ENCODE measurements at regions not wholly inside any gene's neighbourhood (a gene's known extent, or its start where the extent isn't known, plus 50 kb on each side); places are given as distances from the start of the nearest gene placed in this dataset.

- intact Hi-C loops (cut with DNase I), result no loop called here
These were observed 196.2 kb upstream of the NLRP1 start for GRCh38 chr17:5780476-5780875.

DNA sequence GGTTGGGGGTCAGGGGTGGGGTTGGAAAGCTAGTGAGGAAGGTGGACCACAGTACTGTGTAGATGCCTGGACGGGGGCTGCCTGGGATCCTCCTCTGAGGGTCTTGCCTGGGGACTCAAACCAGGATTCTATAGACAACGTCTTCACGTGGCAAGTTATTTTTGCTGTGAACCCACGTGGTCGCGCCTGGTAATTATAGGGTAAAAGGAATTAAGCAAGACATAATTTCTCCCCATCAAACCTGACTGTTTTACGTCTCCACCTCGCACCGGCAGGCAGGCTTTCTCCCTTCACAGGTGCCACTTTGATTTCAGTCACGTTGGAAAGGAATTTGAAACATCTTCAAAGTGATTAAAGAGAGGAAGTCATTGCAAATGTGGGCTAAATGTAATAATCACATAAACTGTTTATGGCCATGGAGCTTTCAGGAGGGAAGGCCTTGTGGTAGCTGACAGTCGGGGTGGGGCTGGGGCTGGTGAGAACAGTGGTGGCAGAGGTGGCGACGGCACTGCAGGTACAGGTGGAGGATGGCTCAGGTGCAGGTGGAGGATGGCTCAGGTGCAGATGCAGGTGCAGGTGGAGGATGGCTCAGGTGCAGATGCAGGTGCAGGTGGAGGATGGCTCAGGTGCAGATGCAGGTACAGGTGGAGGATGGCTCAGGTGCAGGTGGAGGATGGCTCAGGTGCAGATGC lies 197.1 kb upstream of the NLRP1 start:
- no peak for DNase-seq
- intact Hi-C loops (cut with DNase I), result no loop called here
- no peak for ATAC-seq

More at GRCh38 chr17:5780476-5780875, 196.2 kb upstream of the NLRP1 start:
- DNase-seq, result no peak
- ATAC-seq, result no peak

DNA sequence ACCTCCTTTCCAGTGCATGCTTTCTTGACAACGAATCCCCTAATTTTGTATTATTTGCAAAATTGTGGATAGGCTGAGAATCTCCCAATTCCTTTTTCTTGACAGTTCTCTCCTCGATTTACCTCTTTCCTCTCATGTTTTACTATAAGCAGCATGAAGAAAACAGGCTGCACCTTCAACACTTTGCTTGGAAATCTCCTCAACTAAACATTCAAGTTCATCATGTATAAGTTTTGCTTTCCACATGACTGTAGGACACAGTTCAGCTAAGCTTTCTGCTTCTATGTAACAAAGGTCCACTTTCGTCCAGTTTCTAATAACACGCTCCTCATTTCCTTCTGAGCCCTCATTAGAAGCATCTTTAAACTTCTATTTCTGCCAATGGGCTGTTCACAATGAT lies 199.0 kb upstream of the NLRP1 start:
- intact Hi-C loops (cut with DNase I), result no loop called here
- DNase-seq (no peak), ATAC-seq (no peak)

DNA sequence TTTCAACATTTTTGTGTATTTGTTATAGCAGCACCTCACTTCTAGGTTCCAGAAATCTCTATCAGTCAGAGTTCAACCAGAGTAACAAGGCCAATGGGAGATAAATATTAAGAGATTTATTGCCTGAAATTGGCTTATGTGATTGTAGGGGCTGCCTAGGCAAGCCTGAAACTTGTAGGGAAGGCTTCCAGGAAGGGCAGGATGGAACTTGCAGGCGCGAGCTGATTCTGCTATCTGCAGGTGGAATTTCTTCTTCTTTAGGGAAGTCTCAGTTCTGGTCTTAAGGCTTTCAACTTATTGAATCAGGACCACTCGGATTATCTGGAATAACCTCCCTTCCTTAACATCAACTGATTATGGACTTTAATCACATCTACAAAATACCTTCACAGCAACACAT lies 199.5 kb upstream of the NLRP1 start:
- no peak for DNase-seq
- no peak for ATAC-seq
- intact Hi-C loops (cut with DNase I), result no loop called here

GRCh38 chr17:5784791-5785190 lies 200.5 kb upstream of the NLRP1 start:
- intact Hi-C loops (cut with DNase I), result no loop called here
- DNase-seq (no peak), ATAC-seq (no peak)

- no peak for DNase-seq
- no peak for ATAC-seq
- intact Hi-C loops (cut with DNase I), result no loop called here
These were observed 201.0 kb upstream of the NLRP1 start for GRCh38 chr17:5785338-5785737.

GRCh38 chr17:5785867-5786509 lies 201.7 kb upstream of the NLRP1 start:
- no peak for DNase-seq
- intact Hi-C loops (cut with DNase I), result no loop called here
- no peak for ATAC-seq

DNA sequence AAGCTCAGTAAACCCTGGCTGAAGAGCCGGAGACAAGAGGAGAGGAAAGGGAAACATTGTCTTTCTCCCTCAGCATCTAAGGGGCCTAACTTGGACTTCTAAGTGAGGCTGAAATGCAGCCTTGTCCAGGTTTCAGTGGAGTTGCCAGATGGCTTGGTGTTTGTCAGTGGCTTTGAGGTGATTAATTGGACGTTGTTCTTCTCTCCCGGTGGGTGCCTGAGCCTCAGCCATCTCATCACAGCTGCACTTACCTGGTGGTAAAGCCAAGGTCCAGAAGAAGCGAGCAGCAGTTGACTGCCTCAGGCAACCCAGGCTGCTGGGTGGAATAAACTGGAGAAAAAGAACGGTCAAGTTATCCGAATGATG lies 202.2 kb upstream of the NLRP1 start:
- DNase-seq, result no peak
- ATAC-seq, result no peak
- intact Hi-C loops (cut with DNase I), result no loop called here

DNA sequence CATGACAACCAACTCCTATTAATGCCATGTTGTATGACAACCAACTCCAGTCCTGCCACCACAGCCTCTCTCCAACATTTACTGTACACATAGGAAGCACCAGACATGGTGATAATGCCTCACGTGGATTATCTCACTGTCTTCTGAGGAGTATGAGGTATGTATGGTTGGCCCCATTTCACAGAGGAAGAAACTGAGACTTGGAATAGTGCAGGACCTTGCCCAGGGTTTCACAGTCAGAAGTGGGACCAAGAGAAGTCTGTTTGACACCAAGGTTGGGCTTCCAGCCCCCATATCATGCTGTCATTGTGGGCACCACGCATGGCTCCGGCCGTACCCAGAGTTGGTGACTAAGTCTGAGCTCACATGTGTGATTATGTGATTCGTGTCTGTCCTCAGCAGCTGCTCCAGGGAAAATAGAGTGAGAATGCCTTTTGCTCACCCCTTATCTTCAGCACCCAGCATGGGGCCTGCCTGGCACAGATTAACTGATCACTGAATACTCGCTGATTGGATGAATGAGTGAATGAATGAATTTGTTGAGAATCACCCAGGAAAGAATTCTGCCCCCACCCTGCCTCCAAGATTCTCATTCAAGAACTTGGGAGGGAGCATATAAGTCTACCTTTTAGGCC lies 204.1 kb upstream of the NLRP1 start:
- DNase-seq (no peak), ATAC-seq (no peak)
- intact Hi-C loops (cut with DNase I), result no loop called here

- intact Hi-C loops (cut with DNase I), result no loop called here
- DNase-seq (no peak), ATAC-seq (no peak)
These were observed 205.2 kb upstream of the NLRP1 start for GRCh38 chr17:5789528-5789927.

DNA sequence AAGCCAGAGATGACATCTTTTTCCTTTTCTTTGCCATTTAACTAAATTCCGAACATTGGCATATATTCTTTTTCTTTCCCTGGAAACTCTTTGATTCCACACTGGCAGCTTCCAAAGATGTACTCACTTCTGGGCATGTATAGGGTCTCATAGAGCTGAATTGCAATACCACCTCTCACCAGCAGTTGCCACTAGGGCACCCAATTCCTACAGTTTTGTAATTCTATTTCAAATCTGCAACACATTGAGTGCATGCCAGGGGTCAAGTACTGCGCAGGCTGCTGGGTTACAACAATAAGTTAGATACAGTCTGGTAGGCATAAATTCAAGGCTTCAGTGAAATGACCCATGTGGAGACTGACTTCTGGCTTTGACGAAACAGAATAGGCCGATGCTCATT lies 208.8 kb upstream of the NLRP1 start:
- intact Hi-C loops (cut with DNase I), result no loop called here
- no peak for DNase-seq
- ATAC-seq, result no peak

GRCh38 chr17:5793899-5794298 lies 209.6 kb upstream of the NLRP1 start:
- intact Hi-C loops (cut with DNase I), result no loop called here

DNA sequence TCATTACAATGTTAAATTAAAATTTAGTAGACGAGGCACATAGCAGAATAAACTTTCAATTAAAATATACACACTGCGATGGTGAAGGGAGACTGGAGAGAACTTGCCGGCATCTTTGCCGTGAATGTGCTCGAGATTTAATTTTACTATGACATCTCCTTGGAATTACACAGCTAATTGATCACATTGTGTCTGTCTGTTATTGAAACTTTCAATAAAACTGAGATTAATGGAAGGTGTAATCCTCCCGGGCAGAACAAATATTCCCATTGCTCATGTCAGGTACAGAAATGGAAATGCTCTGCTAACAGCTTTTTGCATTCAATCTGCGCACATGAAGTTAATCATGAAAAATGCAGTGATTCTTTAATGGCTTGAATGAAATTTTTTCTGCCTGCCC lies 210.1 kb upstream of the NLRP1 start:
- intact Hi-C loops (cut with DNase I), result no loop called here
- no peak for ATAC-seq
- no peak for DNase-seq

More at GRCh38 chr17:5793899-5794298, 209.6 kb upstream of the NLRP1 start:
- ATAC-seq (no peak), DNase-seq (no peak)

- DNase-seq (no peak), ATAC-seq (no peak)
These were observed 210.7 kb upstream of the NLRP1 start for GRCh38 chr17:5794881-5795506.

GRCh38 chr17:5797447-5798050 lies 213.2 kb upstream of the NLRP1 start:
- ATAC-seq (no peak), DNase-seq (no peak)
- intact Hi-C loops (cut with DNase I), result no loop called here

More at GRCh38 chr17:5794881-5795506, 210.7 kb upstream of the NLRP1 start:
- intact Hi-C loops (cut with DNase I), result no loop called here

DNA sequence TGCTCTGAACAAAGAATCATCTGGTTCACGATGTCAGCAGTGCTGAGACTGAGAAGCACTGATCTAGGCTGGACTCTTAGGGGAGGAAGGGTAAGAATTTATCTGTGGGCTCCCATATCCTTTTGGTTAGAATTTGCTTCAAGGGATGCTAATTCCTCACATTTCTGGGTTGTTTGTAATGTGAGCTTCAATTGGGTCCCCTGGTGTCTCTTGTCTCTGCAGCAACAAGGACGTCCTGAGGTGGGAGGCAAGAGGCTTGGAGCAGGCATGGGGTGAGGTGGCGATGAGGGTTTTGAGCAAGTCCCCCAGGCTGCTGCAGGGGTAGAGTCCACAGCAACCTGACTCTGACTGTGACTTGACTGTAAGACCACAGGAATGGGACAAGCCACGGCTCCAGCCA lies 213.8 kb upstream of the NLRP1 start:
- no peak for DNase-seq
- ATAC-seq, result no peak
- intact Hi-C loops (cut with DNase I), result no loop called here

DNA sequence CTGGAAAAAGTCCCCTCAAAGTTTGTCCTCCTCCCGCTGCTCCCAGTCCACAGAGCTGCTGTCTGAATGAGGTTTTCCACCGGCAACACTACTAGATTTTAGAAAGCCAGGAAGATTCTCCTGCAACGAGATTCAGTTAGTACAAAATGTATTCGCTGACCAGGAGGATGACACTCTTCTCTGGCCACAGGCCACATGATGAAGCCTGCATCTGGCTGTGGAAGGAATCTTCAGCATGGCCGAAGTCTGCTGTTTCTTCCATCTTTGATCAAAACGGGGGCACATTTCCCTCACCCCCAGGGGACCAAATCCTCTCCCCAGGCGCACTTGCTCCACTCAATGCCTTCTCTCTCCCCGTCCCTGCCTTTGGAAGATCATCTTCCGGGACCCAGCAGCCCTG lies 215.8 kb upstream of the NLRP1 start:
- ATAC-seq (no peak), DNase-seq (no peak)
- intact Hi-C loops (cut with DNase I), result no loop called here

DNA sequence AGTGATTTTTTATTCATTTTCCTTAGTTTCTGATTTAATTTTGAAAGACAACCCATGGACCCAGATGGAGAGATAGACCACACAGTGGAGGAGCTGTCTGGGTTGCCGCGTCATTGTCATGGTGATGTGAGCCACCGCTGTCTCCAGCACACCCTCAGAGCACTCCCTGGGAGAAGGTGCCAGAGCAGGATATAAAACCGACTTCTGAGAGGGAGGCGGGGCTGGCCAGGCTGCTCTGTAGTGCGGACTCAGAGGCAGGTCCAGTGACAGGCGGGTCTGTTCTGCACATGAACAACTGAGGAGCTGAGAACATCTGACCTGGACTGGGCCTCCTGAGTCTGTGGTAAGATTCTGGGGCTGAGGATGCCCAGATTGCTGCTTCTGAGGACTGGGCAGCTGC lies 216.3 kb upstream of the NLRP1 start:
- DNase-seq, result no peak
- no peak for ATAC-seq
- intact Hi-C loops (cut with DNase I), result no loop called here

- intact Hi-C loops (cut with DNase I), result no loop called here
- ATAC-seq (no peak), DNase-seq (no peak)
These were observed 219.9 kb upstream of the NLRP1 start for GRCh38 chr17:5804251-5804650.

DNA sequence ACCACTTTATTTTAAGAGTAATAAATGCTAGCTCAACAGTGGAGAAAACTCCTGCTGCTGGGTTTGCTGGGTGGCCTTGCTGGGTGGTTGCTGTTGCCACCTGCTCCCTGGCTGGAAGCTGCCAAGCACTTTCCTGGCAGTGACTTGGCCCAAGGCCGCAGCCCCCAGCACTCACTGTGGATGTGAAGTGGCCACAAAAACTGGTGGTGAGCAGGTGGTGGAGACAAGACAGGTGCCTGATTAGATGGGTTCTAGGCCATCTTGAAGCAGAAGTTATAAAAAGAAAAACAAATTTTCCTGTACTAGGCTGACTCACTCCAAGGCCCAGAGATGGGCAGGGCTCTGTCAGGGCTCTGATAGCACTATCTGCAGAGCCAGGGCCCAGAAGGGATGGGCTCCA lies 224.7 kb upstream of the NLRP1 start:
- no peak for ATAC-seq
- intact Hi-C loops (cut with DNase I), result no loop called here
- no peak for DNase-seq
